Muscle layer of duodenum (tissue), 2 donors: ENCODE measurements at regions not wholly inside any gene's neighbourhood (a gene's known extent, or its start where the extent isn't known, plus 50 kb on each side); places are given as distances from the start of the nearest gene placed in this dataset.

Source experiments
- H3K27ac ChIP-seq: one replicate; pipeline ENCODE4 v1.7.0; 2013; ENCODE audit warnings: mild to moderate bottlenecking, low read length
- H3K27me3 ChIP-seq: one replicate; pipeline ENCODE4 v1.7.0; 2013; ENCODE audit warnings: low read depth, mild to moderate bottlenecking, control low read depth, low read length
- H3K36me3 ChIP-seq, 2 donors: one replicate each; pipeline ENCODE4 v1.7.0; 2013; ENCODE audit warnings: low read length in 2 of 2, control low read depth in 1 of 2, mild to moderate bottlenecking in 1 of 2; ENCODE audit not compliant: insufficient read depth in 2 of 2, control insufficient read depth in 1 of 2
- H3K4me1 ChIP-seq, 2 donors: one replicate each; pipeline ENCODE4 v1.7.0; 2013; ENCODE audit warnings: low read length in 2 of 2, mild to moderate bottlenecking in 2 of 2, control low read depth in 1 of 2, moderate library complexity in 1 of 2; ENCODE audit not compliant: insufficient read depth in 2 of 2, control insufficient read depth in 1 of 2
- H3K4me3 ChIP-seq, 2 donors: one replicate each; pipeline ENCODE4 v1.7.0; 2013; ENCODE audit warnings: low read length in 2 of 2, low read depth in 1 of 2, mild to moderate bottlenecking in 1 of 2
- H3K9me3 ChIP-seq, 2 donors: one replicate each; pipeline ENCODE4 v1.7.0; 2013; ENCODE audit warnings: low read length in 2 of 2, control low read depth in 1 of 2, mild to moderate bottlenecking in 1 of 2; ENCODE audit not compliant: control insufficient read depth in 1 of 2
- donor health status: healthy.

DNA sequence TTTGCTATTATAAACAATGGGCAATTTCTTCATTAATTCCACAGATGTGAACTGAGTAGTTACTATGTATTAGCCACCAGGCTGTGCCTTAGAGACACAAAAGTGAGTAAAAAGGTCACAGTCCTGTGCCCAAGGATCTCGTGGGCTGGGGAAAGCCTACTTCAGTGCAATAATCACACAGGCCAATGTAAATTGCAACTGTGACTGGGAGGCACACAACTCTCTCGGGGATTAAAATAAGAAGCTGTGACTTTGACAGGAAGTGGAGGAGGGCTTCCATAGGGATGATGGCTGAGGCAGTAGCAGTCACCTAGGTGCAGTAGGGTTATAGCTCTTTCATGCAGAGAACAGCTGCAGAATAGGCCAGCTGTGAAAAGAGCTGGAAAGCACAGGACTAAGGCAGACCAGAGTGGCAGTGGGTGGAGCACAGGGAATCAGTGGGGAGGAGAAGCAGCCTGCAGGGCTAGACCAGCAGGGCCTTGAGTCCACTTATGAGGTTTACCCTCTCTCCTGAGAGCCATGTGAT, 121.9 kb downstream of the MAB21L3 start:
- no peak overlapping the region for H3K4me3 ChIP-seq
- H3K9me3 ChIP-seq, result no peaks in the 10 kb centered on the region
- H3K36me3 ChIP-seq, result no peaks in the 10 kb centered on the region
- no peaks in the 10 kb centered on the region for H3K27me3 ChIP-seq
- no peaks in the 10 kb centered on the region for H3K4me1 ChIP-seq
- H3K27ac ChIP-seq, result no peak overlapping the region

DNA sequence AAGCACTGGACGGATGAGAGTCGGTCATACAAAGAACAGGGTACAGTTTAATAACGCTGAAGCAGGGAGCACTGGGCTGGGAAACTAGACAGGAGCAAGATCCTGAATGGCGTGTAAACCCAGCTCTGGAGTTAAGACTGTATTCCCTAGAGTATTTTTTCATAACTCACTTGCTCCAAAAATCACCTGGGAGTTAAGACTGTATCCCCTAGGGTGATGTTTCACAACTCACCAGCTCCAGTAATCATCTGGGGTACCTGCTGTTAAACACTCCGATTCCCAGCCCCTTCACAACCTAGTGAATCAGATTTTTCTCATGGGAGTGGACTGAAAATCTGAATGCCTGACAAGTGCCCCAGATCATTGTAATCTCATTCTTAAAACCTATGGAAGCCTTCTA, 123.2 kb downstream of the MAB21L3 start:
- Histone ChIP-seq H3K4me1 (no peaks in the 10 kb centered on the region), H3K36me3 (no peaks in the 10 kb centered on the region), H3K9me3 (no peaks in the 10 kb centered on the region), H3K4me3 (no peak overlapping the region), H3K27me3 (no peaks in the 10 kb centered on the region), H3K27ac (no peak overlapping the region)

DNA sequence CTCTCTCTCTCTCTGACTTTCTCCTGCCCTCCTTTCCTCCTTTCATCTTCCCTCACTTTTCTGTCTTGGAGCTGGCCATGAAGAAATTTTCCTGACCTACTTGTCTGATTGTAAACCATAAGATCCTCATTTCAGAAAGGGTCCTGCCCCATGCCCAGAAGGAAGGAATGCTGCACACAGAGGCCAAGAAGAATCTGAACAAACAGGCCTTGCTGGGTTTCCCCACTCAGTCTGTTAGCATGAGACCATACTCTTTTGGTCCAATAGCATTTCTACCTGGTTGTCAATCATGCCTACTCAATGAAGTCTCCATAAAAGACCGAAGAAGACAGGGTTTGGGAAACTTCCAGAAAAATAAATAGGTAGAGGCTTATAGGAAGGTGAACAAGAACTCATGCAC, 128.7 kb downstream of the MAB21L3 start:
- Histone ChIP-seq H3K9me3 (no peaks in the 10 kb centered on the region), H3K36me3 (no peaks in the 10 kb centered on the region), H3K27me3 (no peaks in the 10 kb centered on the region), H3K4me1 (no peaks in the 10 kb centered on the region), H3K4me3 (no peak overlapping the region), H3K27ac (no peak overlapping the region)

DNA sequence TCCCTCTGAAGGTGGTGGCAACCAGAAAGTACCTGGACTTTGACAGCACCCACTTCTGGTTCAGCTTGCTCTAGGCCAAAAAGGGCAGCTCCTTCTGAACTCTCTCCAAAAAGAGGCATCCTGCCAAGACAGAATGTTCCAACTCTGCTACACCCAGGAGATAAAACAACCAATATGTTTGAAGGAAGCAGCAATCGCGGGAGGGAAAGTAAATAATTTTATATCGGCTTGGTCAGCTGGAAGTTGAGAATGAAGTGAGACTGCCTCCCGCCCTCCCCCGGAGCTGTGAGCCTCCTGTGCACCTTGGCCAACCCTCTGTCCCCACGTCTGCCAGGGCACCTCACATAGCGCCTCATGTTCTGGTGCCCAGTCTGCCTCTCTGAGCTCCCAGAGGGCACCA, 130.3 kb upstream of the ATP1A1 start:
- no peaks in the 10 kb centered on the region for H3K9me3 ChIP-seq
- no peaks in the 10 kb centered on the region for H3K36me3 ChIP-seq
- H3K27ac ChIP-seq, result no peak overlapping the region
- no peaks in the 10 kb centered on the region for H3K27me3 ChIP-seq
- H3K4me1 ChIP-seq, result no peaks in the 10 kb centered on the region
- H3K4me3 ChIP-seq, result no peak overlapping the region

DNA sequence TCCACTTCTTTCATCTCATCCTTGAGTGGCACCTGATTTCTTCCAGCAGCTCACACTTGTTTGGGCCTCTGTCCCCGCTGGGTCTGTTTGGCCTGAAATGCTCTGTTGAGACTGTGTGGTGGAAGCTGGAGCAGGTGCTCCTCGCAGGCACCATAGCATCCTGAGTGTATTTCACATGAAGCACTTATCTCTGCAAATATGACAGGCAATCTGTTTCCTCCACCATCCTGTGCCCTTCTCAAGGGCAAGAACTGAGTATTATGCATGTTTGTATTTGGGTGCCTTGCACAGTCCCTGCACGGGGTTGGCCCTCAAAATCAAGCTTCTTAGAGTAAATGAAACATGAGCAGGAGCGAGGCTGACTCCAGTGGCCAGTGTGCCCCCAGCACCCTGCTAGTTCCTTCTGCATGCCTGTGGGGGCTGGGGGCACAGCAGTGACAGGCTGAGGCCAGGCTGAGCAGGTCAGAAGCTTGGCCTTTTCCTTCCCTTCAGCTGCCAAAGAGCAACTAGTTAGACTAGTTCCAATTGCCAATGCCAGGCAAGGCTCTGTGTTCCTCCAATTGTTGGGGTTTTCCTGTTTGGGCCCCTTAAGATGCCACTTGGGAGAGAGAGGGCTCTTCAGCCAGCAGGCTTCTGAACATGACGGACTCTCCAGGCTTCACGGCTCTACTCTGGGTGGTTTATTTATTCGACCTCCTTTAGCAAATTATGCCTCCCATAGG, 129.6 kb upstream of the ATP1A1 start:
- H3K27me3 ChIP-seq, result no peaks in the 10 kb centered on the region
- H3K27ac ChIP-seq, result no peak overlapping the region
- no peaks in the 10 kb centered on the region for H3K4me1 ChIP-seq
- H3K4me3 ChIP-seq, result no peak overlapping the region
- H3K9me3 ChIP-seq, result no peaks in the 10 kb centered on the region
- H3K36me3 ChIP-seq, result no peaks in the 10 kb centered on the region

DNA sequence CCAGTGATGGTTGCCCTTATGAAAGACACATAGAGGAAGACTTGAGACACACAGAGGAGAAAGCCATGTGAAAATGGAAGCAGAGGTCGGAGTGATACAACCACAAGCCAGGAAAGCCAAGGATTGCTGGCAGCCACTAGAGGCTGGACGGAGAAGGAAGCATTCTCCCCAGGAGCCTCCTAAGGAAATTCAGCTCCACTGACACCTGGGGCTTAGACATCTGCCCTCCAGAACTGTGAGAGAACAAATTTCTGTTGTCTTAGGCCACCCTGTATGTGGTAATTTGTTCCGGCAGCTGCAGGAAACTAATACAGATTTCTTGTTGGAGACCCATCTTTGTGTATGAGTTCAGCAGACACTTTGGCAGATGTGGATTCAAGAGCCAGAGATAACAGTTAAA, 126.9 kb upstream of the ATP1A1 start:
- no peaks in the 10 kb centered on the region for H3K4me1 ChIP-seq
- no peaks in the 10 kb centered on the region for H3K36me3 ChIP-seq

DNA sequence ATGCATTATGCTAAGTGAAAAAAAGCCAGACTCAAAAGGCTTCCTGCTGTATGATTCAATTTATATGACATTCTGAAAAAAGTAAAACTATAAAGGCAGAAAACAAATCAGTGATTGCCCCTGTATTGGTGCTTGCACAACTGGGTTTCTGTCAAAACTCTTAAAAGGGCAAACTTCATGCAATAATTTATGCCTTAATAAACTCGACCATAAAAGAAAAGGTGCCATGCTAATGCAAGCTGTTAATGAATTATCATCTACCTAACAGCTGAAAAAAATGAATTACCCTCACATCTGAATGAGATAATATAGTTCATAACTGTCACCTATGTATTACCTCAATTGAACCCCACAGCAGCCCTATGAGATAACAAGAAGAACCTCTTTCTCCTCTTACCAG, 120.8 kb upstream of the ATP1A1 start:
- no peak overlapping the region for H3K4me3 ChIP-seq
- H3K36me3 ChIP-seq, result no peaks in the 10 kb centered on the region
- H3K27me3 ChIP-seq, result no peaks in the 10 kb centered on the region
- no peak overlapping the region for H3K27ac ChIP-seq
- H3K4me1 ChIP-seq, result peaks cover 0 to 4% of the 10 kb centered on the region in 2 donors
- H3K9me3 ChIP-seq, result no peaks in the 10 kb centered on the region

More for the DNA sequence above, 126.9 kb upstream of the ATP1A1 start:
- no peaks in the 10 kb centered on the region for H3K9me3 ChIP-seq
- H3K27ac ChIP-seq, result no peak overlapping the region
- H3K27me3 ChIP-seq, result no peaks in the 10 kb centered on the region
- no peak overlapping the region for H3K4me3 ChIP-seq

DNA sequence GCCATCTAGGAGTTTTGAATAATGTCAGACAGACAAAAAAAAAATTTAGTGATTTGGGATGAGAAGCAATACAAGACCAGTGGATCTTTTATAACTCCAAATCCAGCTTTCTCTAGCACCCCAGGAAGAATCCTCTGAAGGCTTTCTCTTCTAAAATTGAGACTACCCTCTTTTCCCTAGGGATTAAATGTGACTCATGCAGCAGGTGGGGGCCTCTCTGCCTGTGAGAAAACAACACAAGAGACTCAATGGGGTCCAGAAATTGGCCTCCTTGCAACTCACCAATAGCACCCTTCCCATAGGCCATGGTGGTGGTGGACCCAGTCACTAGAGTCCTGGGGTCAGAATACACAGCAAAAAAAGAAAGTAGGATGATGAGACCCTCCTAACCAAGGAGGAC, 120.3 kb upstream of the ATP1A1 start:
- Histone ChIP-seq H3K4me3 (no peak overlapping the region), H3K36me3 (no peaks in the 10 kb centered on the region), H3K4me1 (peaks cover 0 to 4% of the 10 kb centered on the region in 2 donors), H3K9me3 (no peaks in the 10 kb centered on the region), H3K27ac (no peak overlapping the region), H3K27me3 (no peaks in the 10 kb centered on the region)

DNA sequence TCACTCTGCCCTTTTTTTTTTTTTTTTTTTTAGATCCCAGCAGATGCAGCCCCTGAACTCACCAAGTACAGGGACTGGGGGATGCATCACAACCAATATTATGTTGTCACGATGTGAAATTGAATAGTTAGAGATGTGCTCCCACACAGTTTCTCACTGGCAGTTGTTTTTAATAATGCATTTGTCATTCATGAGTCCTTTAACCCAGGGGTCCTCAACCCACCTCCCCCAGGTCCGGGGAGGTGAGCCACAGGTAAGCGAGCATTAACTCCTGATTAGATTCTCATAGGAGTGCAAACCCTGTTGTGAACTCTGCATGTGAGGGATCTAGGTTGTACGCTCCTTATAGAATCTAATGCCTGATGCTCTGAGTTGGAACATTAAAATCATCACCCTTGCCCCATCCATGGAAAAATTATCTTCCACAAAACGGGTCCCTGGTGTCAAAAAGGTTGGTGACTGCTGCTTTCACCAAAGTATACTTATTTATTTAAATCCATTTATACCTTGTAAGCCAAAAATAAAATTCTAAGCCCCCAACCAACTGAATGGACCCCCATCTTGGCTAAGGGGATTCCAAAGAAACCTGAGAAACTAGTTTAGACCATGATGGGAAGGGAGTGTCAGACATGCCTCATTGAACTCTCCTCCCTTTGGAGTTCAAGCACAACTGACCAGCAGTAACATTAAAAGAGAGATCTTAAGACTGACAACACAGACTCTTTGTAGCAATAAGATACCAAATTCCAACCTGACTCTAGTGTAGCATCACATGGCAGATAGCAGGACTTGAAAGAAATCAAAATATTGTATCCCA, 119.3 kb upstream of the ATP1A1 start:
- H3K36me3 ChIP-seq, result no peaks in the 10 kb centered on the region
- no peak overlapping the region for H3K4me3 ChIP-seq
- H3K27me3 ChIP-seq, result no peaks in the 10 kb centered on the region
- H3K4me1 ChIP-seq, result peaks cover 0 to 4% of the 10 kb centered on the region in 2 donors
- no peaks in the 10 kb centered on the region for H3K9me3 ChIP-seq
- no peak overlapping the region for H3K27ac ChIP-seq

DNA sequence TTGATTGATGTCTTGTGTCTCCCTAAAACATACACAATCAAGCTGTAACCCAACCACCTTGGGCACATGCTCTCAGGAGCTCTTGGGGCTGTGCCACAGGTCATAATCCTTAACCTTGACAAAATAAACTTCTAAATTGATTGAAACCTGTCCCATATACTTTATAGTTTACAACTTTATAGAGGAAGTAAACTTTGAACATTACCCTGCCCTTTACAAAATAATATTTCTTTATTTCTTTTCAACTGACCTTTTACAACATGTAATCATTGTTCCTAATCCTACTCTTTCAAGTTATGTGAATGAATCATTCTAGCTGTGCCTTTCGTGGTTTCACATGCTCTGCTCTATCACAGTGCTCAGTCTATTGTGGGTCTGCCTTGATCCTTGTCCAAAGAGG, 118.3 kb upstream of the ATP1A1 start:
- Histone ChIP-seq H3K4me3 (no peak overlapping the region), H3K27me3 (no peaks in the 10 kb centered on the region), H3K27ac (no peak overlapping the region), H3K36me3 (no peaks in the 10 kb centered on the region), H3K9me3 (no peaks in the 10 kb centered on the region), H3K4me1 (peaks cover 0 to 4% of the 10 kb centered on the region in 2 donors)

DNA sequence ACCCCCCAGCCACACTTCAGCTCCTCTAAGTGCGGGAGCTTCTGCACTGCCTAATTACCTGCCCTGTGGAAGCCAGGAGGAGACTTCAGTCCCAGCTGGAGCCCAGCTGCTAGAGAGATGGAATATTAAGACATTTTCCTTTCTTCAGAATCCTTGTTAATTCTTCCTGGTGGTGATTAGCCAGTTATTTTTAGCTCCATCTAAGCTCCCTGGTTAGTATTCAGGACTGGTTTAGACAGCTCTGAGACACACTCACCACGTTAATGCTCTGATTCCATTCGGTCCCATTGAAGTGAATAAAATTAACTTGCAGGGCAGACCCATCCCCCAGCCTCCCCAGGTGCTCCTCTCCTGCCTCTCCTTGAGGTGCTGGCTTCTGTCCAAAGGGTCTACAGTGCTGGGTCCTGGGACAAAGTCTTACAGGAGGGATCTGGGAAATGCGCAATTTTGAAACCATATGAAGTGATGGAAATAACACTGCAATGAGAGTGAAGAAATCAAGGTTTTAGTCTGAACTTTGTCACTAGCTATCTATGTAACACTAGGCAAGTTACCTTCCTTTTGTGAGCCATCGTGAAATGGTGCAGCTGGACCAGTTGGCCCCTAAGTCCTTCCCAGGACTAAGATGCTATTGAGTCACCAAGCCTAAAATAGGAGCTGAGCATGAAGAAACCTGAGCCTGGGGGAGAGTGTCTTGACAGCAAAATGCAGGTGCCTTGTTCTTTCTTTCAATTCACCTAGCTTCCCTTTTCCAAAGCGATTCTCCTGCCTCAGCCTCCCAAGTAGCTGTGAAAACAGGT, 117.4 kb upstream of the ATP1A1 start:
- no peak overlapping the region for H3K4me3 ChIP-seq
- no peak overlapping the region for H3K27ac ChIP-seq
- no peaks in the 10 kb centered on the region for H3K36me3 ChIP-seq
- no peaks in the 10 kb centered on the region for H3K9me3 ChIP-seq
- peaks cover 0 to 4% of the 10 kb centered on the region in 2 donors for H3K4me1 ChIP-seq
- no peaks in the 10 kb centered on the region for H3K27me3 ChIP-seq
